ENCODE measurements at regions not wholly inside any gene's neighbourhood (a gene's known extent, or its start where the extent isn't known, plus 50 kb on each side); places are given as distances from the start of the nearest gene placed in this dataset.

DNA sequence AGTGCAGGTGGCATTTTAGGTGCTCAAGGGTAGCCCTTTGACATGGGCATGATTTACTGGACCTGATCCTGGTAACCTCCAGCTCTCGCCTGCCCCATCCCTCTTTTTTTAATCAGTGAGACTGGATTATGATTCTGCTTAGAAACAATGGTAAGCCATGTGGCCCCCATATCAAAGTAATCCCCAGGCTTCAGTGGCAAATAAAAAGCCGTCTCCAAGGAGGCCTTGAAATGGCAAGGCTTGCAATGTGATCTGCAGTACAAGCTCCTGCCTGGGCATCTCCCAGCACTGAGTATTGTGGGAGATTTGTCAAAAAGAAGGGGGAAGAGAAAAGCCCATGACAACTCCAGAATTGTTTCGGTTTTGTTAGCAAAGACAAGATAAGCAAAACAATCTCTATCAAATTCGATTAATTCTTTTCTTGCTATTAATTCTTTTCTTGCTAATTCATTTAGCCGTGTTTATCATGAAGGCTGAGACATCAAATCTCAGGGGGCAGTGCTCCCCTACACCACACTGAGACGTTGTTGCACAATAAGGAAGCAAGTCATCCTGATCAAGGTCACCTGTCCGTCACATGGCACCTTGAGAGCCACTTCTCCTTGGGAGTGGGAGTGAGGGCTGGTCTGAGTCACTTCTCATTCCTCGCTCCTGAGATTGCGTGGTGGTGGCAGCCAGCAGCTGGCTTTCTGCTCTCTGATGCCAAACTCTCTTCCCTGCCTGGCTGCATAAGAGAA, 312.7 kb upstream of the GATB start:
- peaks cover 0 to 9% (median 0%) of the 10 kb centered on the region in 6 donors for H3K4me1 ChIP-seq
- intact Hi-C loops (cut with DNase I; ENCODE audit: low total_unique reads), result no loop called here

DNA sequence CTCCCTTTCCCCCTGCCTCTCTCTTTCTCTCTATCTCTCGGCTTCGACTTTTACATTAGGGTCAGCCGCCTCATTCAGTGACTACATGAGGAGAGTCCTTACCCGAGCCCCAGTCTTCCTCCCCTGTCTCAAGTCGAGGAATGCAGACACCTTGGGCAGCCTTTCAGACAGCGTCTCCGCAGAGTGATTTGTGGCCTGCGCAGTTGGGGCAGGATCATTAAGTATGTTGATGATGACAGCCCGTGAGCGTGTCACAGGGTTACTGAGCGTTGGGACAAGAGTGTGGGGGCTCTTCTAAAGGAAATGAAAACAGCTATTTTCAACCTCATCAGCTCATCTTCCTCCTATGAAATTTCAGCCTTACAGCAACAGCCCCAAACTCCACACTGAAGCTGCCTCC, 312.1 kb upstream of the GATB start:
- Histone ChIP-seq H3K9me3 (no peaks in the 10 kb centered on the region), H3K4me3 (no peak overlapping the region), H3K36me3 (no peaks in the 10 kb centered on the region), H3K27me3 (replicated peaks in 1 of 7) (no peaks in the 10 kb centered on the region), H3K27ac (no peak overlapping the region), H3K4me1 (peaks cover 0 to 9% (median 0%) of the 10 kb centered on the region in 6 donors)
- DNase-seq, result no peak
- no peak for TF ChIP-seq POLR2AphosphoS5 (IDR thresholded peaks at IDR 0.05)
- TF ChIP-seq POLR2A (IDR thresholded peaks at IDR 0.05), result no peak
- TF ChIP-seq, protein P1, sequence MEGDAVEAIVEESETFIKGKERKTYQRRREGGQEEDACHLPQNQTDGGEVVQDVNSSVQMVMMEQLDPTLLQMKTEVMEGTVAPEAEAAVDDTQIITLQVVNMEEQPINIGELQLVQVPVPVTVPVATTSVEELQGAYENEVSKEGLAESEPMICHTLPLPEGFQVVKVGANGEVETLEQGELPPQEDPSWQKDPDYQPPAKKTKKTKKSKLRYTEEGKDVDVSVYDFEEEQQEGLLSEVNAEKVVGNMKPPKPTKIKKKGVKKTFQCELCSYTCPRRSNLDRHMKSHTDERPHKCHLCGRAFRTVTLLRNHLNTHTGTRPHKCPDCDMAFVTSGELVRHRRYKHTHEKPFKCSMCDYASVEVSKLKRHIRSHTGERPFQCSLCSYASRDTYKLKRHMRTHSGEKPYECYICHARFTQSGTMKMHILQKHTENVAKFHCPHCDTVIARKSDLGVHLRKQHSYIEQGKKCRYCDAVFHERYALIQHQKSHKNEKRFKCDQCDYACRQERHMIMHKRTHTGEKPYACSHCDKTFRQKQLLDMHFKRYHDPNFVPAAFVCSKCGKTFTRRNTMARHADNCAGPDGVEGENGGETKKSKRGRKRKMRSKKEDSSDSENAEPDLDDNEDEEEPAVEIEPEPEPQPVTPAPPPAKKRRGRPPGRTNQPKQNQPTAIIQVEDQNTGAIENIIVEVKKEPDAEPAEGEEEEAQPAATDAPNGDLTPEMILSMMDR (IDR thresholded peaks at IDR 0.05 in 8 of 11, conservative IDR thresholded peaks at IDR 0.05 in 3 of 11), result no peak
- 87 to 95% (median 89%) methylated on average over 11 of the region's 11 CpGs for WGBS, 5 donors
- intact Hi-C loops (cut with DNase I; ENCODE audit: low total_unique reads), result no loop called here

More for the DNA sequence above, 312.7 kb upstream of the GATB start:
- WGBS, 5 donors, result 59 to 63% (median 62%) methylated on average over 9 of the region's 9 CpGs
- Histone ChIP-seq H3K27me3 (replicated peaks in 1 of 7) (no peaks in the 10 kb centered on the region), H3K27ac (no peak overlapping the region), H3K36me3 (no peaks in the 10 kb centered on the region), H3K4me3 (no peak overlapping the region), H3K9me3 (no peaks in the 10 kb centered on the region)
- DNase-seq, result no peak
- no peak for TF ChIP-seq POLR2AphosphoS5 (IDR thresholded peaks at IDR 0.05)
- TF ChIP-seq, protein P1 (IDR thresholded peaks at IDR 0.05 in 8 of 11, conservative IDR thresholded peaks at IDR 0.05 in 3 of 11), result no peak
- TF ChIP-seq POLR2A (IDR thresholded peaks at IDR 0.05), result no peak

DNA sequence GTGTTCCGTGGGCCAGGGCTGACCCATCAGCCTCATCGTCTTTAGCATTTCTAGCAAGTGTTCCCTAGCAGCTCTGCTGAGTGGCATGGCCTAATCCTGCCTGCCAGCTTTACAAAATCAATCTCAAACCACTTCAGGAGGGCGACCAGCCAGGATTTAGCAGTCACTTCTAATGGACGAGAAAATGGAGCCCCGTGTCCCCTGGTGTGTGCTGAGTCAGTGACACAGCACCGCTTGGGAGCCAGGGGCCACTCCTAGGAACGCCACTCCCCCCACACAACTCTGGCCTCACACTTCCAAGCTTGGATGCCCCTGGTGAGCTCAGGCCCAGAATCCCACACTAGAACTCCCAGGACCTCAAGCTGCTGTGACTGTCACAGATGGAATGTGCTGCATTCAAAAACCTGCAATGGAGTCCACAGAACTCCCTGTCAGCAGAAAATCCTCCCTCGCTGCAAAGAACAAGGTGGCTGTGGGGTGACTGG, 311.2 kb upstream of the GATB start:
- 65 to 86% (median 81%) methylated on average over 7 to 8 of the region's 8 CpGs for WGBS, 5 donors
- H3K27ac ChIP-seq, result no peak overlapping the region
- intact Hi-C loops (cut with DNase I; ENCODE audit: low total_unique reads), result no loop called here
- DNase-seq, result no peak
- TF ChIP-seq POLR2AphosphoS5 (IDR thresholded peaks at IDR 0.05) (no peak), POLR2A (IDR thresholded peaks at IDR 0.05) (no peak)
- TF ChIP-seq, protein P1 (IDR thresholded peaks at IDR 0.05 in 8 of 11, conservative IDR thresholded peaks at IDR 0.05 in 3 of 11), result no peak
- H3K9me3 ChIP-seq, result no peaks in the 10 kb centered on the region
- H3K4me1 ChIP-seq, result peaks cover 0 to 9% (median 0%) of the 10 kb centered on the region in 6 donors
- no peaks in the 10 kb centered on the region for H3K36me3 ChIP-seq
- no peaks in the 10 kb centered on the region for H3K27me3 ChIP-seq (replicated peaks in 1 of 7)
- H3K4me3 ChIP-seq, result no peak overlapping the region

DNA sequence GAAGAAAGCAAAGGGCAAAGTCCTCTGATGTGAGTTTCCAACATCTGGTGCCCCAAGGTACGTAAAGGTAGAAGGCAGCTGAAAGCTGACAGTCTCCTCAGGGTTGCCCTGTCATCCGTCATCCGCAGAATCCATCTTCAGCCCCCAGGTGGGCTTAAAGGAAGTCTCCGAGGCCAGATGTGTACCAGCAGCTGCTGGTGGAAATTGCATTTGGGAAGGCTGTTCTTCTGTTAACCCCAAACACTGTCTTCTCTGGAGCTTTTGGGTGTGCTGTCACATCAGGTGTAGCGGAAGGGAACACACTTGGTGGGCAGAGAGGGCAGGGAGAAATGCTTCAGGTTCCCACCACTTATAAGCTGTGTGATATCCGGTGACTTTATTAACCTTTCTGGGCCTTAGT, 310.0 kb upstream of the GATB start:
- no peaks in the 10 kb centered on the region for H3K36me3 ChIP-seq
- no peak overlapping the region for H3K27ac ChIP-seq
- no peak overlapping the region for H3K4me3 ChIP-seq
- intact Hi-C loops (cut with DNase I; ENCODE audit: low total_unique reads), result no loop called here
- H3K27me3 ChIP-seq (replicated peaks in 1 of 7), result no peaks in the 10 kb centered on the region
- DNase-seq, result no peak
- 95 to 99% (median 96%) methylated on average over 6 of the region's 6 CpGs for WGBS, 5 donors
- no peaks in the 10 kb centered on the region for H3K9me3 ChIP-seq
- H3K4me1 ChIP-seq, result peaks cover 0 to 9% (median 0%) of the 10 kb centered on the region in 6 donors
- TF ChIP-seq POLR2A (IDR thresholded peaks at IDR 0.05), result no peak
- no peak for TF ChIP-seq POLR2AphosphoS5 (IDR thresholded peaks at IDR 0.05)
- TF ChIP-seq, protein P1 (IDR thresholded peaks at IDR 0.05 in 8 of 11, conservative IDR thresholded peaks at IDR 0.05 in 3 of 11), result no peak
